WERI-Rb-1 (cell line): ENCODE measurements at regions not wholly inside any gene's neighbourhood (a gene's known extent, or its start where the extent isn't known, plus 50 kb on each side); places are given as distances from the start of the nearest gene placed in this dataset.
A peak's percentile ranks its signal among the peaks of the same experiment; 100 is the strongest.
"Not testable (repeated sequence)": the region's sequence is repeated elsewhere in the genome, so short reads cannot be mapped to it uniquely, and the experiment has no call there.

Experiments
- DNase-seq: peaks from one replicate; pipeline ENCODE4 v3.0.0-alpha.2; 2020
- H3K27ac ChIP-seq: fragments of 250-450 bp; sonication (Bioruptor Pico); 2 replicates; pipeline ENCODE4 v1.5.1; 2020; ENCODE audit warnings: mild to moderate bottlenecking, moderate library complexity
- H3K27me3 ChIP-seq: fragments of 250-450 bp; sonication (Bioruptor Pico); 2 replicates; pipeline ENCODE4 v1.5.1; 2021; ENCODE audit warnings: mild to moderate bottlenecking, low read depth, moderate library complexity; ENCODE audit not compliant: insufficient read depth, severe bottlenecking
- H3K36me3 ChIP-seq: fragments of 250-450 bp; sonication (Bioruptor Pico); 2 replicates; pipeline ENCODE4 v1.5.1; 2020; ENCODE audit warnings: mild to moderate bottlenecking, moderate library complexity
- H3K4me3 ChIP-seq: 2 replicates; pipeline ENCODE4 v1.5.1; 2011; ENCODE audit warnings: low read depth, mild to moderate bottlenecking, control low read depth, low read length
- H3K9me3 ChIP-seq: fragments of 250-450 bp; sonication (Bioruptor Pico); 2 replicates; pipeline ENCODE4 v1.5.1; 2021; ENCODE audit warnings: mild to moderate bottlenecking, moderate library complexity; ENCODE audit not compliant: severe bottlenecking
- TF ChIP-seq, protein P1 (sequence below): IDR thresholded peaks from 2 replicates; pipeline ENCODE4 v1.5.1; 2011; ENCODE audit warnings: low read depth, mild to moderate bottlenecking, control low read depth, inconsistent platforms, low read length

DNA sequence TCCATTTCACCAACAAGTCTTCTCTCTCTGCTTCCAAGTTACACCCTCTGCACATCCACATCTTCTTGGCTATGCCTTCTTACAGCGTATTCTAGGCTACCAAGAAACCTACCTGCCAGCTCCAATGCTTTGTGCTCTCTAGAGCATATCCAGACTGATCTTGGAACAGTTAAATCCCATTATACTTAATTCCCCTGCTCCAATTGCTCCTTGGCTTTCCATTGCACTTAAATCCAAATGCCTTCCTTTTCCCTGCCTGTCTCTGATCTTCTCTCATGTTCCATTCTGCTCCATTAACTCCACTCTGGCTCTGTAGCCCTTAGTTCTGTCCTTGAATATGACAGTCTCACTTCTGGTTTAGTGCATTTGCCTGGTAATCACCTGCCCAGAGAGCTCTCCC is 322.4 kb downstream of the LRRC70 start:
- DNase-seq = peak; percentile 11
- Histone ChIP-seq H3K27me3 (no peaks in the 10 kb centered on the region), H3K4me3 (no peak overlapping the region), H3K27ac (no peak overlapping the region), H3K9me3 (no peaks in the 10 kb centered on the region), H3K36me3 (no peaks in the 10 kb centered on the region)
- TF ChIP-seq, protein P1, sequence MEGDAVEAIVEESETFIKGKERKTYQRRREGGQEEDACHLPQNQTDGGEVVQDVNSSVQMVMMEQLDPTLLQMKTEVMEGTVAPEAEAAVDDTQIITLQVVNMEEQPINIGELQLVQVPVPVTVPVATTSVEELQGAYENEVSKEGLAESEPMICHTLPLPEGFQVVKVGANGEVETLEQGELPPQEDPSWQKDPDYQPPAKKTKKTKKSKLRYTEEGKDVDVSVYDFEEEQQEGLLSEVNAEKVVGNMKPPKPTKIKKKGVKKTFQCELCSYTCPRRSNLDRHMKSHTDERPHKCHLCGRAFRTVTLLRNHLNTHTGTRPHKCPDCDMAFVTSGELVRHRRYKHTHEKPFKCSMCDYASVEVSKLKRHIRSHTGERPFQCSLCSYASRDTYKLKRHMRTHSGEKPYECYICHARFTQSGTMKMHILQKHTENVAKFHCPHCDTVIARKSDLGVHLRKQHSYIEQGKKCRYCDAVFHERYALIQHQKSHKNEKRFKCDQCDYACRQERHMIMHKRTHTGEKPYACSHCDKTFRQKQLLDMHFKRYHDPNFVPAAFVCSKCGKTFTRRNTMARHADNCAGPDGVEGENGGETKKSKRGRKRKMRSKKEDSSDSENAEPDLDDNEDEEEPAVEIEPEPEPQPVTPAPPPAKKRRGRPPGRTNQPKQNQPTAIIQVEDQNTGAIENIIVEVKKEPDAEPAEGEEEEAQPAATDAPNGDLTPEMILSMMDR = no peak

DNA sequence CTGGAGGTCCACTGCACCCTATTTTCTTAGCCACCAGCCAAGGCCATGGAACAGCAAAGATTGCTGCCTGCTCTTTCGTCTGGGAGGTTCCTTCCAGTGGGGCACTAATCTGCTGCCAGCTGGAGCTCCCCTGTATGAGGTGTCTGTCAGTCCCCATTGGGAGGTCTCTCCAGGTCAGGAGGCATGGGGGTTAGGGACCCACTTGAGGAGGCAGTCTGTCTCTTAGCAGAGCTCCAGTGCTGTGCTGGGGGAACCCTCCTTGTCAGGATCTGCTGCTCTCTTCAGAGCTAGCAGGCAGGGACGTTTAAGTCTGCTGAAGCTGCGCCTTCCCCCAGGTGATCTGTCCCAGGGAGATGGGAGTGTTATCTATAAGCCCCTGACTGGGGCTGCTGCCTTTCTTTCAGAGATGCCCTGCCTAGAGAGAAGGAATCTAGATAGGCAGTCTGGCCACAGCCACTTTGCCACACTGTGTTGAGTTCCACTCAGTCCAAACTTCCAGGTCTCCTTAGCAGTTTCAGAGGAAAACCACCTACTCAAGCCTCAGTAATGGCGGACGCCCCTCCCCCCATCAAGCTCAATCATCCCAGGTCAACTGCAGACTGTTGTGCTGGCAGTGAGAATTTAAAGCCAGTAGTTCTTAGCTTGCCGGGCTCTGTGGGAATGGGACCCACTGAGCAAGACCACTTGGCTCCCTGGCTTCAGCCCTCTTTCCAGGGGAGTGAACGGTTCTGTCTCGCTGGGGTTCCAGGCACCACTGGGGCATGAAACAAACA is 317.7 kb downstream of the LRRC70 start:
- Histone ChIP-seq H3K27ac (no peak overlapping the region), H3K4me3 (no peak overlapping the region), H3K36me3 (no peaks in the 10 kb centered on the region), H3K9me3 (no peaks in the 10 kb centered on the region), H3K27me3 (no peaks in the 10 kb centered on the region)
- TF ChIP-seq, protein P1 = no peak
- DNase-seq = peak; percentile 18

DNA sequence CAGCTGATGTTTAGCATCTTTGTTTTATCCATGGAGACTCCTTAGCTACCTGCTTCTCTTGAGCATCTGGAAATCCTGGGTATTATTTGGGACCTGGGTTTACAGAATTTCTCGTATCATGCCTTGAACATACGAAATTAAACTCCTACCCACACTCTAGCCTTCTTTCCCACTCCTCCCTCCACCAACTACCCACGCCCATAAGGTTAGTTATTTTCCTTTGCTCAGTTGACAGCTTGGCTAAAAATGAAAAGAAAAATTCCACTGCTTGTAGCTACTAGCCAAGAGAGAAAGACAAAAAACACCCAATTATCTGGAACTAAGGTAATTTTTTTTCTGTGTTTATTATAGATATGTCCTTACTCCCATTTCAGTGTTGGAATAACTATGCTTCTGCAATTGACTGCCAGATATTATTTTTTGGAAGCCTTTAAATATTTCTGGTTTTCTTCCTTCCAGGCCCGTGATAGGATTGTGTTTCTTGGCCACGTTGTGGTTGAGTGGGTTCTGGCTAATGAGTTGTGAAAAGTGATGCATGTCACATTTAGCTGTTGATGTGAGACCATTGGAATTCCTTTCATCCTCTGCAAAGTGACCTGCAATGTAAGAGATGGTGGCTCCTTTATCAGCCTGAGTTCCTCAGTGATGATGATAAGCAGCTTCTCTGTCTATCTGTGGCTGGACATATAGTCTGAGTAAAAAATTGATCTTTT is 308.1 kb downstream of the LRRC70 start:
- Histone ChIP-seq H3K4me3 (no peak overlapping the region), H3K27ac (no peak overlapping the region), H3K9me3 (no peaks in the 10 kb centered on the region), H3K36me3 (no peaks in the 10 kb centered on the region), H3K27me3 (no peaks in the 10 kb centered on the region)
- no peak for DNase-seq
- TF ChIP-seq, protein P1 = no peak

DNA sequence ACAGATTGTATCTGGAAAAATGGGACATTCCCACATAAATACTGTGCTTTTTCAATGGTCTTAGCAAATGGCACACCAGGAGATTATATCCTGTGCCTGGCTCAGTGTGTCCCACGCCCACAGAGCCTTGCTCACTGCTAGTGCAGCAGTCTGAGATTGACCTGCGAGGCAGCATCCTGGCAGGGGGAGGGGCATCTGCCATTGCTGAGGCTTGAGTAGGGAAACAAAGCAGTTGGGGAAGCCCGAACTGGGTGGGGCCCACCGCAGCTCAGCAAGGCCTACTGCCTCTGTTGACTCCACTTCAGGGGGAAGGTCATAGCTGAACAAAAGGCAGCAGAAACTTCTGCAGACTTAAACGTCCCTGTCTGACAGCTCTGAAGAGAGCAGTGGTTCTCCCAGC is 258.7 kb downstream of the LRRC70 start:
- H3K36me3 ChIP-seq, H3K27ac ChIP-seq, DNase-seq, H3K27me3 ChIP-seq, H3K9me3 ChIP-seq, H3K4me3 ChIP-seq: not testable (repeated sequence)

DNA sequence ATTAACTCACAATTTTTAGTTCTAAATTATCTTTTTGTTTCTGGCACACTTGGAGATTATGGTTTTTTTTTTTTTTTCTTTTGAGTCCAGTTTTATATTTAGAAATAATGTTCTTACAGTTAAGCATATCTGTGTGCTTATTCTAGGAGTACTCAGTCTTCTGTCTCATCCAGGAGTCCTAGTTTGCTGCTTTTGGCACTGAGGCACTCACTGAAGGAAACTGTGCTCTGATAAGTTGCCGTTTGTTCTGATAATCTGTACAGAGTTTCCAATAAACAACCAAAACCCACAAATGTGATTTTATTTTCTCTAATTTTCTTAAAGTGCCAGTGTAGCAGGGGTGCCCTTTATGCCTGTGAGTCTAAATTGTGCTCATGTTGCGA is 251.0 kb downstream of the LRRC70 start:
- TF ChIP-seq, protein P1 = no peak
- Histone ChIP-seq H3K36me3 (no peaks in the 10 kb centered on the region), H3K27me3 (no peaks in the 10 kb centered on the region), H3K4me3 (no peak overlapping the region), H3K9me3 (no peaks in the 10 kb centered on the region), H3K27ac (no peak overlapping the region)
- DNase-seq = no peak

DNA sequence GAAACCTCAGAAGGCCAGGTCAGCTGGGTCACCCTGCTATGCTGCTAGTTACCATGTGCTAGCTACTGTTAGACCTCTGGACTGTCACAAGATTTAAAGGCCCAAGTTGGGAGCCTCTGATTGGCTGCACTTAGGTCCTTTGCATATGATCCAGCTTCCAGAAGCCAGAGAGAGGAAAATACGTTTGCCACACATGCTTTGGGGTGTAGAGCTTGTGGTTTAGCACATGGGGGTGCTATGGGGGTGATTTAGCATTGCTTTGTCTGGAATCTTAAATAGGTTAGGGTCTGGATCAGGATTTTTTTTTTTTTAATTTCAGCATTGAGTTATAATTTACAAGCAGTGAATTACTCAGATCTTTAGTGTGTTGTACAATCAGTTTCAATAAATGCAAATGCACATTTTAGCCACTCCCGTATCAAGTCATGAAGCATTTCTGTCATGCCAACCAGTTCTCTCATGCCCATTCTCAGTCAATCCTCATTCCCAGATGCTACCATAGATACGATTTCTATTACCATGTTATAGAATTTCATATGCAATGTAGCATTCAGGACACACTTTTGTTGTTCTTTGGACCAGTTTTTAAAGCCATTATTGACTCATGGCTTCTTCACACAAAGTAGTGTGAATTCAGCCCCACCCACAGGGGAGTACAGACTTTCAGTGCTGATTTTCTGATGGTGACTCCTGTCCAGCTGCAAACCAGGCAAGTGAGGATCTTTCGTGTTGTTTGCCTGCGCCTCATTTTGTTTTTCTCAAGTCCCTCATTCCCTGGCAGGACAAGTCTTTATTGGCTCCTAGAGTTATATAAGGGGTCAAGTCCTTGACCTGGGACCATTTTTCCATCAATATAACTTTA is 250.4 kb downstream of the LRRC70 start:
- Histone ChIP-seq H3K27me3 (no peaks in the 10 kb centered on the region), H3K4me3 (no peak overlapping the region)
- DNase-seq = no peak

More for the DNA sequence above, 250.4 kb downstream of the LRRC70 start:
- TF ChIP-seq, protein P1 = no peak
- Histone ChIP-seq H3K9me3 (no peaks in the 10 kb centered on the region), H3K27ac (no peak overlapping the region), H3K36me3 (no peaks in the 10 kb centered on the region)
